HCT116 (cell line): ENCODE measurements at regions not wholly inside any gene's neighbourhood (a gene's known extent, or its start where the extent isn't known, plus 50 kb on each side); places are given as distances from the start of the nearest gene placed in this dataset.

Experiments used
- ATAC-seq: fragments of 200-7000 bp; cut with Tn5 transposase; 2 replicates; pipeline ENCODE4 v1.9.1; 2020; ENCODE audit warnings: mild to moderate bottlenecking, moderate library complexity
- BruUV-seq: library from RNA; stranded (reverse); fragments of 400-500 nt; replicated peaks from 2 replicates; lab custom pipeline; 2021; lab: Mats Ljungman, UMichigan
- CTCF ChIA-PET: fragments of 300-600 bp; sonication (Branson Sonifier 250); formaldehyde crosslinking; loops from one replicate; lab custom pipeline; 2021; ENCODE audit warnings: antibody characterized with exemption; lab: Charles Lee
- POLR2A ChIA-PET: fragments of 300-600, 350-600 bp; sonication (Branson Sonifier 250); formaldehyde crosslinking; loops from one replicate; lab custom pipeline; 2021; ENCODE audit warnings: antibody characterized with exemption; lab: Charles Lee
- RAD21 ChIA-PET, 2 experiments: fragments of 300-600 bp; sonication (Branson Sonifier 250); formaldehyde crosslinking; loops; one replicate each; lab custom pipeline; 2023; ENCODE audit warnings: low total read pairs in 2 of 2; ENCODE audit not compliant: uncharacterized antibody in 2 of 2, unreplicated experiment in 2 of 2, low non-redundant PET in 1 of 2; lab: Charles Lee
- DNase-seq: peaks from one replicate; pipeline ENCODE4 v3.0.0-alpha.2; 2010; ENCODE audit warnings: low read depth, low spot score
- H2AFZ ChIP-seq: fragments of 200-600 bp; shearing (Covaris generic), sonication (generic); 2 replicates; pipeline ENCODE4 v1.6.1; 2017; ENCODE audit warnings: low read depth, mixed run types, mixed read lengths, antibody characterized with exemption, low read length; ENCODE audit not compliant: poor library complexity, severe bottlenecking
- H3K27ac ChIP-seq: 2 replicates; pipeline ENCODE4 v1.5.1; 2012; ENCODE audit warnings: low read depth, low read length
- H3K27me3 ChIP-seq: fragments of 200-600 bp; sonication (generic); 2 replicates; pipeline ENCODE4 v1.6.1; 2016; ENCODE audit warnings: mixed run types, low read length, mixed read lengths; ENCODE audit not compliant: insufficient read depth
- H3K36me3 ChIP-seq, 2 experiments: fragments of 200-500 bp in 1 of 2; fragments of 200-600 bp in 1 of 2; sonication (Bioruptor generic) in 1 of 2; sonication (generic) in 1 of 2; 2 replicates each; pipeline versions ENCODE4 v1.5.1 to v1.6.1; 2014 to 2016; ENCODE audit warnings: low read length in 2 of 2, inconsistent platforms in 1 of 2, mixed read lengths in 1 of 2, mixed run types in 1 of 2; ENCODE audit not compliant: insufficient read depth in 2 of 2, control insufficient read depth in 1 of 2
- H3K4me1 ChIP-seq, 2 experiments: fragments of 200-600 bp in 1 of 2; sonication (generic) in 1 of 2; 2 replicates each; pipeline versions ENCODE4 v1.5.1 to v1.6.1; 2012 to 2017; ENCODE audit warnings: low read length in 2 of 2, inconsistent platforms in 1 of 2, mild to moderate bottlenecking in 1 of 2, mixed read lengths in 1 of 2, mixed run types in 1 of 2, moderate library complexity in 1 of 2; ENCODE audit not compliant: insufficient read depth in 2 of 2, control insufficient read depth in 1 of 2
- H3K4me2 ChIP-seq: fragments of 200-600 bp; sonication (generic); 2 replicates; pipeline ENCODE4 v1.6.1; 2017; ENCODE audit warnings: mixed run types, low read length, mixed read lengths
- H3K4me3 ChIP-seq, 2 experiments: fragments of 200-600 bp in 1 of 2; sonication (generic) in 1 of 2; replicated peaks in 1 of 2; 2 replicates each; pipeline ENCODE4 v1.5.1; 2011 to 2016; ENCODE audit warnings: low read length in 2 of 2, control low read depth in 1 of 2, low read depth in 1 of 2, mild to moderate bottlenecking in 1 of 2, mixed read lengths in 1 of 2, mixed run types in 1 of 2
- H3K79me2 ChIP-seq: fragments of 200-600 bp; sonication (generic); 2 replicates; pipeline ENCODE4 v1.6.1; 2017; ENCODE audit warnings: mild to moderate bottlenecking, mixed run types, low read length, moderate library complexity, mixed read lengths; ENCODE audit not compliant: insufficient read depth
- H3K9ac ChIP-seq: fragments of 200-600 bp; sonication (generic); 2 replicates; pipeline ENCODE4 v1.6.1; 2016; ENCODE audit warnings: low read length, mixed read lengths
- H3K9me2 ChIP-seq: fragments of 200-600 bp; sonication (generic), shearing (Covaris generic); 2 replicates; pipeline ENCODE4 v1.6.1; 2017; ENCODE audit warnings: mixed run types, mild to moderate bottlenecking, moderate library complexity; ENCODE audit not compliant: insufficient read depth
- H3K9me3 ChIP-seq, 2 experiments: fragments of 200-500 bp in 1 of 2; fragments of 200-600 bp in 1 of 2; sonication (Bioruptor generic) in 1 of 2; sonication (generic) in 1 of 2; 2 replicates each; pipeline ENCODE4 v1.6.1; 2014 to 2017; ENCODE audit warnings: low read length in 2 of 2, mixed read lengths in 2 of 2, inconsistent platforms in 1 of 2, low read depth in 1 of 2, mild to moderate bottlenecking in 1 of 2, mixed run types in 1 of 2, moderate library complexity in 1 of 2; ENCODE audit not compliant: control insufficient read depth in 1 of 2, insufficient read depth in 1 of 2
- H4K20me1 ChIP-seq: fragments of 200-600 bp; sonication (generic), shearing (Covaris generic); 2 replicates; pipeline ENCODE4 v1.6.1; 2017; ENCODE audit warnings: mixed run types, mild to moderate bottlenecking, moderate library complexity; ENCODE audit not compliant: insufficient read depth
- EGR1 ChIP-seq: IDR thresholded peaks from 2 replicates; pipeline ENCODE4 v1.6.1; 2012; ENCODE audit warnings: low read depth
- EZH2 ChIP-seq: fragments of 200-600 bp; sonication (generic); IDR thresholded peaks from 2 replicates; pipeline ENCODE4 v1.6.1; 2017; ENCODE audit warnings: antibody characterized with exemption, mixed run types
- EZH2phosphoT487 ChIP-seq: fragments of 200-600 bp; IDR thresholded peaks from 2 replicates; pipeline ENCODE4 v1.6.1; 2018; ENCODE audit warnings: antibody characterized with exemption, borderline replicate concordance
- FOSL1 ChIP-seq: IDR thresholded peaks from 2 replicates; pipeline ENCODE4 v1.6.1; 2012; ENCODE audit warnings: low read depth
- POLR2AphosphoS5 ChIP-seq: IDR thresholded peaks from 2 replicates; pipeline ENCODE4 v1.6.1; 2011; ENCODE audit warnings: mild to moderate bottlenecking, low read depth, low read length, moderate library complexity
- SP1 ChIP-seq: IDR thresholded peaks from 2 replicates; pipeline ENCODE4 v1.6.1; 2012; ENCODE audit warnings: low read depth
- SRF ChIP-seq: IDR thresholded peaks from 2 replicates; pipeline ENCODE4 v1.6.1; 2012; ENCODE audit warnings: low read depth
- TCF7L2 ChIP-seq: IDR thresholded peaks from 2 replicates; pipeline ENCODE4 v1.7.0; 2011; ENCODE audit warnings: borderline replicate concordance, inconsistent platforms; ENCODE audit not compliant: insufficient read depth, insufficient read length; ENCODE audit errors: extremely low read depth
- YY1 ChIP-seq: IDR thresholded peaks from 2 replicates; pipeline ENCODE4 v1.6.1; 2011; ENCODE audit warnings: low read length, low read depth, moderate library complexity, mild to moderate bottlenecking; ENCODE audit not compliant: insufficient replicate concordance; ENCODE audit errors: extremely low read depth
- ZNF274 ChIP-seq: fragments of 200-500 bp; sonication (Bioruptor generic); IDR thresholded peaks from 2 replicates; pipeline ENCODE4 v1.6.1; 2014; ENCODE audit warnings: mild to moderate bottlenecking, low read depth, low read length, inconsistent platforms
- intact Hi-C: fragments of 100-400 bp; cut with micrococcal nuclease; formaldehyde crosslinking; loops from 2 replicates; pipeline ENCODE4 v1.10.0; 2022
- TF ChIP-seq, protein P1 (sequence below): IDR thresholded peaks from 2 replicates; pipeline ENCODE4 v1.6.1; 2012
- TF ChIP-seq, protein P2 (sequence below), 3 experiments: fragments of 200-600 bp in 1 of 3; sonication (generic) in 1 of 3; IDR thresholded peaks in 2 of 3; conservative IDR thresholded peaks in 1 of 3; 2 replicates each; pipeline ENCODE4 v1.5.1; 2012 to 2017; ENCODE audit warnings: low read depth in 2 of 3, low read length in 2 of 3, antibody characterized with exemption in 1 of 3, borderline replicate concordance in 1 of 3, control low read depth in 1 of 3, mild to moderate bottlenecking in 1 of 3, mixed read lengths in 1 of 3, mixed run types in 1 of 3, moderate library complexity in 1 of 3; ENCODE audit not compliant: insufficient read depth in 1 of 3
- TF ChIP-seq, protein P3 (sequence below): IDR thresholded peaks from 2 replicates; pipeline ENCODE4 v1.6.1; 2012; ENCODE audit warnings: low read depth

DNA sequence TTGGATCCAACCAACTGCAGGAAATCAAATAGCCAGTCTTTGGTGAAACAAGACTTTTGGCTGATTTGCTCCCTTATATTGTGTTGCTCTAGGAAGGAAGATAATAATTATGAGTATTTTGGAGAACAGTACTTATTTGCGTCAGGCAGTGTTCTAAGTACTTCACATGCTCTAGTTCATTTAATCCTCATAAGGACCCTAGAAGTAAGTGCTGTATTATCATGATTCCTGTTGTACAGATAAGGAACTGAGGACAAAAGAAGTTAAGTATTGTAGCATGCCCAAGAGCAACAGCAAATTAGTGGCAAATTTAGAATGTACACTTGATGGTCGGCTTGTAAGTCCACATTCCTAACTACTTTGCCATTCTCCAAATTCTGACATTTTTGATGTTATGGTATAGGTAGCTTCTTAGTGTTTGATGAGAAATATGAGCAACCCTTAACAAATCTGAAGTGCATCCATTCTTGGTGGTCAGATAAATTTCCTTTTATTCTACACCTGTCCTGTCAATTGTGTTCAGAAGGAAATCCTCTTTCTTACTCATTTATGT, 72.0 kb downstream of the SPRY1 start:
- no peak overlapping the region for H3K9ac ChIP-seq
- no peak overlapping the region for H3K4me3 ChIP-seq
- DNase-seq (no peak), ATAC-seq (no peak)
- ChIA-PET POLR2A (no interaction called here), CTCF (no interaction called here), RAD21 (no interaction called here)
- no peak overlapping the region for H3K4me2 ChIP-seq
- no TSS peak for BruUV-seq
- H3K79me2 ChIP-seq = no peaks in the 10 kb centered on the region
- H3K9me2 ChIP-seq = no peaks in the 10 kb centered on the region
- H3K4me1 ChIP-seq = no peaks in the 10 kb centered on the region
- H3K27ac ChIP-seq = no peak overlapping the region
- TF ChIP-seq, protein P1, sequence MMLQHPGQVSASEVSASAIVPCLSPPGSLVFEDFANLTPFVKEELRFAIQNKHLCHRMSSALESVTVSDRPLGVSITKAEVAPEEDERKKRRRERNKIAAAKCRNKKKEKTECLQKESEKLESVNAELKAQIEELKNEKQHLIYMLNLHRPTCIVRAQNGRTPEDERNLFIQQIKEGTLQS = no peak
- TF ChIP-seq FOSL1 (no peak), TCF7L2 (no peak), EZH2phosphoT487 (no peak), POLR2AphosphoS5 (no peak), SP1 (no peak), YY1 (no peak), EGR1 (no peak), EZH2 (no peak), SRF (no peak), ZNF274 (no peak)
- TF ChIP-seq, protein P2, sequence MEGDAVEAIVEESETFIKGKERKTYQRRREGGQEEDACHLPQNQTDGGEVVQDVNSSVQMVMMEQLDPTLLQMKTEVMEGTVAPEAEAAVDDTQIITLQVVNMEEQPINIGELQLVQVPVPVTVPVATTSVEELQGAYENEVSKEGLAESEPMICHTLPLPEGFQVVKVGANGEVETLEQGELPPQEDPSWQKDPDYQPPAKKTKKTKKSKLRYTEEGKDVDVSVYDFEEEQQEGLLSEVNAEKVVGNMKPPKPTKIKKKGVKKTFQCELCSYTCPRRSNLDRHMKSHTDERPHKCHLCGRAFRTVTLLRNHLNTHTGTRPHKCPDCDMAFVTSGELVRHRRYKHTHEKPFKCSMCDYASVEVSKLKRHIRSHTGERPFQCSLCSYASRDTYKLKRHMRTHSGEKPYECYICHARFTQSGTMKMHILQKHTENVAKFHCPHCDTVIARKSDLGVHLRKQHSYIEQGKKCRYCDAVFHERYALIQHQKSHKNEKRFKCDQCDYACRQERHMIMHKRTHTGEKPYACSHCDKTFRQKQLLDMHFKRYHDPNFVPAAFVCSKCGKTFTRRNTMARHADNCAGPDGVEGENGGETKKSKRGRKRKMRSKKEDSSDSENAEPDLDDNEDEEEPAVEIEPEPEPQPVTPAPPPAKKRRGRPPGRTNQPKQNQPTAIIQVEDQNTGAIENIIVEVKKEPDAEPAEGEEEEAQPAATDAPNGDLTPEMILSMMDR (IDR thresholded peaks at IDR 0.05 in 2 of 3, conservative IDR thresholded peaks at IDR 0.05 in 1 of 3; ENCODE audit: borderline replicate concordance in 1 of 3, insufficient read depth in 1 of 3, low read depth in 2 of 3, low read length in 2 of 3) = no peak
- TF ChIP-seq, protein P3, sequence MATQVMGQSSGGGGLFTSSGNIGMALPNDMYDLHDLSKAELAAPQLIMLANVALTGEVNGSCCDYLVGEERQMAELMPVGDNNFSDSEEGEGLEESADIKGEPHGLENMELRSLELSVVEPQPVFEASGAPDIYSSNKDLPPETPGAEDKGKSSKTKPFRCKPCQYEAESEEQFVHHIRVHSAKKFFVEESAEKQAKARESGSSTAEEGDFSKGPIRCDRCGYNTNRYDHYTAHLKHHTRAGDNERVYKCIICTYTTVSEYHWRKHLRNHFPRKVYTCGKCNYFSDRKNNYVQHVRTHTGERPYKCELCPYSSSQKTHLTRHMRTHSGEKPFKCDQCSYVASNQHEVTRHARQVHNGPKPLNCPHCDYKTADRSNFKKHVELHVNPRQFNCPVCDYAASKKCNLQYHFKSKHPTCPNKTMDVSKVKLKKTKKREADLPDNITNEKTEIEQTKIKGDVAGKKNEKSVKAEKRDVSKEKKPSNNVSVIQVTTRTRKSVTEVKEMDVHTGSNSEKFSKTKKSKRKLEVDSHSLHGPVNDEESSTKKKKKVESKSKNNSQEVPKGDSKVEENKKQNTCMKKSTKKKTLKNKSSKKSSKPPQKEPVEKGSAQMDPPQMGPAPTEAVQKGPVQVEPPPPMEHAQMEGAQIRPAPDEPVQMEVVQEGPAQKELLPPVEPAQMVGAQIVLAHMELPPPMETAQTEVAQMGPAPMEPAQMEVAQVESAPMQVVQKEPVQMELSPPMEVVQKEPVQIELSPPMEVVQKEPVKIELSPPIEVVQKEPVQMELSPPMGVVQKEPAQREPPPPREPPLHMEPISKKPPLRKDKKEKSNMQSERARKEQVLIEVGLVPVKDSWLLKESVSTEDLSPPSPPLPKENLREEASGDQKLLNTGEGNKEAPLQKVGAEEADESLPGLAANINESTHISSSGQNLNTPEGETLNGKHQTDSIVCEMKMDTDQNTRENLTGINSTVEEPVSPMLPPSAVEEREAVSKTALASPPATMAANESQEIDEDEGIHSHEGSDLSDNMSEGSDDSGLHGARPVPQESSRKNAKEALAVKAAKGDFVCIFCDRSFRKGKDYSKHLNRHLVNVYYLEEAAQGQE = no peak
- H2AFZ ChIP-seq = no peak overlapping the region
- H3K36me3 ChIP-seq = no peaks in the 10 kb centered on the region
- H4K20me1 ChIP-seq = no peaks in the 10 kb centered on the region
- intact Hi-C loops = no loop called here
- no peaks in the 10 kb centered on the region for H3K27me3 ChIP-seq
- H3K9me3 ChIP-seq = no peaks in the 10 kb centered on the region
